Peyer's patch (tissue), 4 donors: ENCODE measurements at regions not wholly inside any gene's neighbourhood (a gene's known extent, or its start where the extent isn't known, plus 50 kb on each side); places are given as distances from the start of the nearest gene placed in this dataset.

Experiments
- CTCF ChIP-seq, 6 experiments: fragments of 450-650 bp in 4 of 6; fragments of 200-600 bp in 2 of 6; sonication (generic) in 1 of 6; IDR thresholded peaks; one replicate each; pipeline ENCODE4 v1.5.1; 2017 to 2019; ENCODE audit warnings: antibody characterized with exemption in 6 of 6, mild to moderate bottlenecking in 3 of 6, moderate library complexity in 1 of 6
- POLR2A ChIP-seq, 2 donors: fragments of 450-650 bp; IDR thresholded peaks; one replicate each; pipeline ENCODE4 v1.5.1; 2017; ENCODE audit warnings: antibody characterized with exemption in 2 of 2, mild to moderate bottlenecking in 2 of 2, moderate library complexity in 2 of 2

- no peak for TF ChIP-seq CTCF (IDR thresholded peaks at IDR 0.05)
- TF ChIP-seq POLR2A (IDR thresholded peaks at IDR 0.05) = no peak
Measured at GRCh38 chr14:88975926-88976325, 151.5 kb downstream of the TTC8 start.
